Adipose tissue (tissue), 3 donors: ENCODE measurements at regions not wholly inside any gene's neighbourhood (a gene's known extent, or its start where the extent isn't known, plus 50 kb on each side); places are given as distances from the start of the nearest gene placed in this dataset.

Source experiments
- H3K27ac ChIP-seq: one replicate; pipeline ENCODE4 v1.5.1; 2013; ENCODE audit warnings: low read depth, low read length
- WGBS, 3 donors: extraction: QIAGEN DNeasy Blood & Tissue Kit; methylation state at CpG; one replicate each; pipeline ENCODE4 v1.1.7; 2013; 5-methylcytosine and 5-hydroxymethylcytosine counted together
- donor health status: healthy with polysubstance abuse.
- donor health status: Bipolar disorder and iron deficiency.
- donor health status: healthy.

GRCh38 chr2:217482056-217482710, 520.6 kb downstream of the TNS1 start:
- H3K27ac ChIP-seq: no peak overlapping the region
- WGBS, 3 donors: 44 to 57% (median 53%) methylated on average over 1 of the region's 1 CpG

- no peak overlapping the region for H3K27ac ChIP-seq
Observed at GRCh38 chr2:217481577-217481976, 521.2 kb downstream of the TNS1 start.

GRCh38 chr2:217479566-217479965, 523.2 kb downstream of the TNS1 start:
- H3K27ac ChIP-seq: no peak overlapping the region
- WGBS, 3 donors: 70 to 96% (median 87%) methylated on average over 4 of the region's 4 CpGs

More at GRCh38 chr2:217481577-217481976, 521.2 kb downstream of the TNS1 start:
- 86 to 96% (median 95%) methylated on average over 1 of the region's 1 CpG for WGBS, 3 donors

GRCh38 chr2:217478831-217479455, 523.9 kb downstream of the TNS1 start:
- 49 to 80% (median 76%) methylated on average over 9 of the region's 9 CpGs for WGBS, 3 donors
- no peak overlapping the region for H3K27ac ChIP-seq

- H3K27ac ChIP-seq: no peak overlapping the region
Observed at GRCh38 chr2:217477583-217477982, 525.2 kb downstream of the TNS1 start.

GRCh38 chr2:217475791-217476190, 527.0 kb downstream of the TNS1 start:
- no peak overlapping the region for H3K27ac ChIP-seq
- WGBS, 3 donors: 90 to 96% (median 95%) methylated on average over 4 of the region's 4 CpGs

GRCh38 chr2:217475101-217475500, 527.7 kb downstream of the TNS1 start:
- 79 to 96% (median 89%) methylated on average over 2 of the region's 2 CpGs for WGBS, 3 donors
- no peak overlapping the region for H3K27ac ChIP-seq

GRCh38 chr2:217471319-217471718, 531.5 kb downstream of the TNS1 start:
- no peak overlapping the region for H3K27ac ChIP-seq
- 85 to 97% (median 86%) methylated on average over 1 of the region's 1 CpG for WGBS, 3 donors

GRCh38 chr2:217469203-217469810, 533.5 kb downstream of the TNS1 start:
- H3K27ac ChIP-seq: no peak overlapping the region
- 87 to 90% (median 88%) methylated on average over 2 of the region's 2 CpGs for WGBS, 3 donors

- 81 to 93% (median 86%) methylated on average over 2 of the region's 2 CpGs for WGBS, 3 donors
- H3K27ac ChIP-seq: no peak overlapping the region
Observed at GRCh38 chr2:217468042-217468830, 534.6 kb downstream of the TNS1 start.

GRCh38 chr2:217467331-217467730, 535.5 kb downstream of the TNS1 start:
- WGBS, 3 donors: 66 to 72% (median 67%) methylated on average over 8 of the region's 8 CpGs
- no peak overlapping the region for H3K27ac ChIP-seq

GRCh38 chr2:217466805-217467204, 536.0 kb downstream of the TNS1 start:
- WGBS, 3 donors: 62 to 77% (median 68%) methylated on average over 5 of the region's 5 CpGs
- H3K27ac ChIP-seq: no peak overlapping the region

- WGBS, 3 donors: 85 to 94% (median 90%) methylated on average over 4 of the region's 4 CpGs
- H3K27ac ChIP-seq: no peak overlapping the region
Observed at GRCh38 chr2:217466104-217466503, 536.7 kb downstream of the TNS1 start.

GRCh38 chr2:217465100-217465499, 537.7 kb downstream of the TNS1 start:
- no peak overlapping the region for H3K27ac ChIP-seq
- 54 to 86% (median 76%) methylated on average over 2 of the region's 2 CpGs for WGBS, 3 donors

- H3K27ac ChIP-seq: no peak overlapping the region
- WGBS, 3 donors: 91 to 93% (median 92%) methylated on average over 2 of the region's 2 CpGs
Observed at GRCh38 chr2:217463402-217464075, 539.3 kb downstream of the TNS1 start.

GRCh38 chr2:217462121-217462520, 540.7 kb downstream of the TNS1 start:
- 40 to 48% (median 47%) methylated on average over 2 of the region's 2 CpGs for WGBS, 3 donors
- H3K27ac ChIP-seq: no peak overlapping the region

GRCh38 chr2:217461674-217462073, 541.1 kb downstream of the TNS1 start:
- WGBS, 3 donors: 67 to 80% (median 72%) methylated on average over 4 of the region's 4 CpGs
- H3K27ac ChIP-seq: no peak overlapping the region

GRCh38 chr2:217459680-217460405, 543.0 kb downstream of the TNS1 start:
- 64 to 85% (median 82%) methylated on average over 5 of the region's 5 CpGs for WGBS, 3 donors
- H3K27ac ChIP-seq: no peak overlapping the region
